GM06990 (cell line): ENCODE measurements at regions not wholly inside any gene's neighbourhood (a gene's known extent, or its start where the extent isn't known, plus 50 kb on each side); places are given as distances from the start of the nearest gene placed in this dataset.
"Not testable (repeated sequence)": the region's sequence is repeated elsewhere in the genome, so short reads cannot be mapped to it uniquely, and the experiment has no call there.

ENCODE experiments used
- DNase-seq: peaks from one replicate; pipeline ENCODE4 v3.0.0-alpha.2; 2011; ENCODE audit not compliant: insufficient read length; ENCODE audit errors: extremely low read depth
- H3K27me3 ChIP-seq: replicated peaks from 2 replicates; pipeline ENCODE4 v1.6.0; 2011; ENCODE audit warnings: low read length; ENCODE audit not compliant: control insufficient read depth, insufficient read depth
- H3K36me3 ChIP-seq: 2 replicates; pipeline ENCODE4 v1.5.1; 2011; ENCODE audit warnings: low read length; ENCODE audit not compliant: control insufficient read depth, insufficient read depth
- H3K4me3 ChIP-seq: replicated peaks from 2 replicates; pipeline ENCODE4 v1.5.1; 2011; ENCODE audit warnings: low read depth, mild to moderate bottlenecking, control low read depth, low read length
- CTCF ChIP-seq: IDR thresholded peaks from 2 replicates; pipeline ENCODE4 v1.5.1; 2011; ENCODE audit warnings: low read length, control low read depth, mild to moderate bottlenecking, inconsistent platforms; ENCODE audit not compliant: insufficient read depth, poor library complexity, severe bottlenecking

- H3K4me3 ChIP-seq, result no peak overlapping the region
- no peaks in the 10 kb centered on the region; the same call in 1 of the 2 replicates for H3K27me3 ChIP-seq
- DNase-seq, result no peak
- no peak for TF ChIP-seq CTCF
- no peaks in the 10 kb centered on the region for H3K36me3 ChIP-seq
Measured at GRCh38 chr10:33032654-33033151, 74.7 kb upstream of the ITGB1 start.

- TF ChIP-seq CTCF, result no peak
- Histone ChIP-seq H3K27me3 (no peaks in the 10 kb centered on the region), H3K36me3 (no peaks in the 10 kb centered on the region), H3K4me3 (no peak overlapping the region)
- DNase-seq, result no peak
Measured at GRCh38 chr10:33031815-33032653, 74.0 kb upstream of the ITGB1 start.

- no peaks in the 10 kb centered on the region for H3K36me3 ChIP-seq
- H3K4me3 ChIP-seq, result no peak overlapping the region
- no peak for DNase-seq
- TF ChIP-seq CTCF, result no peak
- H3K27me3 ChIP-seq, result no peaks in the 10 kb centered on the region
Measured at GRCh38 chr10:33031171-33031570, 73.1 kb upstream of the ITGB1 start.

GRCh38 chr10:33028515-33028914 is 70.5 kb upstream of the ITGB1 start:
- not testable (repeated sequence) for DNase-seq, H3K4me3 ChIP-seq, H3K27me3 ChIP-seq, H3K36me3 ChIP-seq

GRCh38 chr10:33027088-33027487 is 69.1 kb upstream of the ITGB1 start:
- Histone ChIP-seq H3K27me3 (no peaks in the 10 kb centered on the region), H3K4me3 (no peak overlapping the region), H3K36me3 (no peaks in the 10 kb centered on the region)
- TF ChIP-seq CTCF, result no peak
- DNase-seq, result no peak

- no peak for DNase-seq
- no peak for TF ChIP-seq CTCF
- no peak overlapping the region for H3K4me3 ChIP-seq
Measured at GRCh38 chr10:33026422-33026821, 68.4 kb upstream of the ITGB1 start.

More at GRCh38 chr10:33026422-33026821, 68.4 kb upstream of the ITGB1 start:
- Histone ChIP-seq H3K27me3 (no peaks in the 10 kb centered on the region), H3K36me3 (no peaks in the 10 kb centered on the region)
